CD14-positive monocyte (primary cell): ENCODE measurements at regions not wholly inside any gene's neighbourhood (a gene's known extent, or its start where the extent isn't known, plus 50 kb on each side); places are given as distances from the start of the nearest gene placed in this dataset.

ENCODE experiments used
- DNase-seq, 3 donors: peaks; one replicate each; pipeline ENCODE4 v3.0.0-alpha.2; 2011 to 2022
- H2AFZ ChIP-seq: 2 replicates; pipeline ENCODE4 v1.6.0; 2012; ENCODE audit warnings: mild to moderate bottlenecking, low read depth, low read length, inconsistent platforms; ENCODE audit not compliant: insufficient read depth, poor library complexity, severe bottlenecking
- H3K27ac ChIP-seq, 2 donors: 1 replicate in 1 of 2; 2 replicates in 1 of 2; pipeline ENCODE4 v1.5.1; 2012 to 2013; ENCODE audit warnings: low read length in 2 of 2, control low read depth in 1 of 2, inconsistent platforms in 1 of 2, low read depth in 1 of 2, mild to moderate bottlenecking in 1 of 2
- H3K27me3 ChIP-seq, 2 donors: one replicate each; pipeline versions ENCODE4 v1.6.0 to v1.6.1; 2011 to 2013; ENCODE audit warnings: low read length in 2 of 2; ENCODE audit not compliant: control insufficient read depth in 2 of 2, insufficient read depth in 2 of 2
- H3K36me3 ChIP-seq, 2 donors: replicated peaks in 1 of 2; 1 replicate in 1 of 2; 2 replicates in 1 of 2; pipeline versions ENCODE4 v1.5.1 to v1.6.1; 2012 to 2013; ENCODE audit warnings: low read length in 2 of 2, control low read depth in 1 of 2, inconsistent platforms in 1 of 2, mild to moderate bottlenecking in 1 of 2; ENCODE audit not compliant: insufficient read depth in 2 of 2, control insufficient read depth in 1 of 2
- H3K4me1 ChIP-seq, 2 donors: 1 replicate in 1 of 2; 2 replicates in 1 of 2; pipeline versions ENCODE4 v1.5.1 to v1.6.1; 2012 to 2013; ENCODE audit warnings: low read length in 2 of 2, control low read depth in 1 of 2, inconsistent platforms in 1 of 2, mild to moderate bottlenecking in 1 of 2, moderate library complexity in 1 of 2; ENCODE audit not compliant: insufficient read depth in 2 of 2, control insufficient read depth in 1 of 2
- H3K4me2 ChIP-seq: replicated peaks from 2 replicates; pipeline ENCODE3; 2012; ENCODE audit warnings: low read length, moderate library complexity, mild to moderate bottlenecking; ENCODE audit not compliant: poor library complexity, severe bottlenecking; ENCODE audit errors: extremely low read depth
- H3K4me3 ChIP-seq, 3 experiments: fragments of 200-600 bp in 1 of 3; sonication (generic) in 1 of 3; replicated peaks in 1 of 3; 1 replicate in 2 of 3; 2 replicates in 1 of 3; pipeline ENCODE4 v1.5.1; 2011 to 2013; ENCODE audit warnings: low read length in 3 of 3, mild to moderate bottlenecking in 3 of 3, control low read depth in 2 of 3, low read depth in 2 of 3, inconsistent platforms in 1 of 3, moderate library complexity in 1 of 3
- H3K79me2 ChIP-seq: 2 replicates; pipeline ENCODE4 v1.6.0; 2012; ENCODE audit warnings: mild to moderate bottlenecking, control low read depth, inconsistent platforms, low read length, moderate library complexity; ENCODE audit not compliant: insufficient read depth
- H3K9ac ChIP-seq: 2 replicates; pipeline ENCODE4 v1.6.0; 2017; ENCODE audit warnings: low read length, mild to moderate bottlenecking; ENCODE audit not compliant: insufficient read depth, poor library complexity, severe bottlenecking
- H3K9me3 ChIP-seq, 2 donors: replicated peaks in 1 of 2; 1 replicate in 1 of 2; 2 replicates in 1 of 2; pipeline versions ENCODE4 v1.5.1 to v1.6.1; 2012 to 2013; ENCODE audit warnings: low read length in 2 of 2, control low read depth in 1 of 2; ENCODE audit not compliant: control insufficient read depth in 1 of 2, insufficient read depth in 1 of 2
- H4K20me1 ChIP-seq: 2 replicates; pipeline ENCODE4 v1.6.0; 2012; ENCODE audit warnings: mild to moderate bottlenecking, low read length, control low read depth, moderate library complexity; ENCODE audit not compliant: insufficient read depth
- H3K27ac Mint-ChIP-seq, 7 donors: one replicate each; pipeline ENCODE4 v1.8.0; 2020; ENCODE audit warnings: mild to moderate bottlenecking in 7 of 7, mixed read lengths in 7 of 7, moderate library complexity in 6 of 7, inconsistent platforms in 2 of 7
- H3K27me3 Mint-ChIP-seq, 3 donors: one replicate each; pipeline ENCODE4 v1.8.0; 2021 to 2022; ENCODE audit warnings: low read depth in 3 of 3, mild to moderate bottlenecking in 3 of 3, mixed read lengths in 3 of 3, moderate library complexity in 3 of 3, inconsistent platforms in 1 of 3
- H3K36me3 Mint-ChIP-seq, 2 donors: one replicate each; pipeline ENCODE4 v1.8.0; 2020; ENCODE audit warnings: mixed read lengths in 2 of 2, inconsistent platforms in 1 of 2, mild to moderate bottlenecking in 1 of 2
- H3K4me1 Mint-ChIP-seq: one replicate; pipeline ENCODE4 v1.8.0; 2020; ENCODE audit warnings: mild to moderate bottlenecking, mixed read lengths
- H3K4me3 Mint-ChIP-seq, 2 donors: one replicate each; pipeline ENCODE4 v1.8.0; 2020; ENCODE audit warnings: mild to moderate bottlenecking in 2 of 2, mixed read lengths in 2 of 2, moderate library complexity in 1 of 2
- H3K9me3 Mint-ChIP-seq, 7 donors: one replicate each; pipeline ENCODE4 v1.8.0; 2020 to 2022; ENCODE audit warnings: mixed read lengths in 7 of 7, mild to moderate bottlenecking in 6 of 7, moderate library complexity in 6 of 7, inconsistent platforms in 2 of 7
- WGBS: methylation state at CpG from one replicate; pipeline ENCODE4 v1.1.5; 2013; ENCODE audit warnings: missing lambda C conversion rate; ENCODE audit not compliant: insufficient coverage; 5-methylcytosine and 5-hydroxymethylcytosine counted together
- intact Hi-C, 2 donors: fragments of 100-400 bp; cut with micrococcal nuclease; formaldehyde crosslinking; loops; one replicate each; pipeline versions ENCODE4 v1.15.0 to v1.15.1; 2023
- TF ChIP-seq, protein P1 (sequence below): fragments of 200-600 bp; IDR thresholded peaks from one replicate; pipeline ENCODE4 v1.8.0; 2022; ENCODE audit warnings: antibody characterized with exemption, mild to moderate bottlenecking

DNA sequence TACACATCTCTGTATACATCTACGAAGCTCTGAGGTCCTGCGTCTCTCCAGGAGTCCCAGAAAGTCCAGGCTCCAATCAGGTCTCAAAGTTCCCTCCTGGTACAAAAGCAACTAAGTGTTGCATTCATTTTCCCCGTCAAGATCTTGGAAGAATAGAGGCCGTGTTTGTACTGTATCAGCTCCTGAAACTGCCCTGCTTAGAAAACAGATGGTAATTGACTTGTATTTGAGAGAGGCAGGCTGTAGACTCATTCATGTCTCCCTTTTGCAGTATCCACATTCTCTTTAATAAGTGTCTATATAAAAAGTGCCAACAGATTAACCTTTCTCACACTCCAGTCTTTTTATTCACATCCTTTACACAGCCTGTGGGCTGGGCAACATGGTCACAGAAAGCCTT is 91.7 kb downstream of the HPGD start:
- Histone ChIP-seq H3K4me2 (no peak overlapping the region), H3K27ac (no peak overlapping the region), H3K9me3 (no peaks in the 10 kb centered on the region), H3K4me3 (no peak overlapping the region), H3K9ac (no peak overlapping the region), H4K20me1 (no peaks in the 10 kb centered on the region), H3K4me1 (peaks cover 0 to 8% of the 10 kb centered on the region in 2 donors), H3K36me3 (no peaks in the 10 kb centered on the region), H3K79me2 (no peaks in the 10 kb centered on the region), H2AFZ (no peak overlapping the region), H3K27me3 (no peaks in the 10 kb centered on the region)
- peaks cover 0 to 2% (median 0%) of the 10 kb centered on the region in 7 donors for H3K9me3 Mint-ChIP-seq
- DNase-seq, result no peak
- no peaks in the 10 kb centered on the region for H3K27me3 Mint-ChIP-seq
- H3K27ac Mint-ChIP-seq, result no peak overlapping the region
- intact Hi-C loops, result no loop called here
- 100% methylated on average over 1 of the region's 4 CpGs for WGBS
- TF ChIP-seq, protein P1, sequence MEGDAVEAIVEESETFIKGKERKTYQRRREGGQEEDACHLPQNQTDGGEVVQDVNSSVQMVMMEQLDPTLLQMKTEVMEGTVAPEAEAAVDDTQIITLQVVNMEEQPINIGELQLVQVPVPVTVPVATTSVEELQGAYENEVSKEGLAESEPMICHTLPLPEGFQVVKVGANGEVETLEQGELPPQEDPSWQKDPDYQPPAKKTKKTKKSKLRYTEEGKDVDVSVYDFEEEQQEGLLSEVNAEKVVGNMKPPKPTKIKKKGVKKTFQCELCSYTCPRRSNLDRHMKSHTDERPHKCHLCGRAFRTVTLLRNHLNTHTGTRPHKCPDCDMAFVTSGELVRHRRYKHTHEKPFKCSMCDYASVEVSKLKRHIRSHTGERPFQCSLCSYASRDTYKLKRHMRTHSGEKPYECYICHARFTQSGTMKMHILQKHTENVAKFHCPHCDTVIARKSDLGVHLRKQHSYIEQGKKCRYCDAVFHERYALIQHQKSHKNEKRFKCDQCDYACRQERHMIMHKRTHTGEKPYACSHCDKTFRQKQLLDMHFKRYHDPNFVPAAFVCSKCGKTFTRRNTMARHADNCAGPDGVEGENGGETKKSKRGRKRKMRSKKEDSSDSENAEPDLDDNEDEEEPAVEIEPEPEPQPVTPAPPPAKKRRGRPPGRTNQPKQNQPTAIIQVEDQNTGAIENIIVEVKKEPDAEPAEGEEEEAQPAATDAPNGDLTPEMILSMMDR, result no peak
- H3K4me3 Mint-ChIP-seq, result no peak overlapping the region
- no peaks in the 10 kb centered on the region for H3K4me1 Mint-ChIP-seq
- H3K36me3 Mint-ChIP-seq, result no peaks in the 10 kb centered on the region

DNA sequence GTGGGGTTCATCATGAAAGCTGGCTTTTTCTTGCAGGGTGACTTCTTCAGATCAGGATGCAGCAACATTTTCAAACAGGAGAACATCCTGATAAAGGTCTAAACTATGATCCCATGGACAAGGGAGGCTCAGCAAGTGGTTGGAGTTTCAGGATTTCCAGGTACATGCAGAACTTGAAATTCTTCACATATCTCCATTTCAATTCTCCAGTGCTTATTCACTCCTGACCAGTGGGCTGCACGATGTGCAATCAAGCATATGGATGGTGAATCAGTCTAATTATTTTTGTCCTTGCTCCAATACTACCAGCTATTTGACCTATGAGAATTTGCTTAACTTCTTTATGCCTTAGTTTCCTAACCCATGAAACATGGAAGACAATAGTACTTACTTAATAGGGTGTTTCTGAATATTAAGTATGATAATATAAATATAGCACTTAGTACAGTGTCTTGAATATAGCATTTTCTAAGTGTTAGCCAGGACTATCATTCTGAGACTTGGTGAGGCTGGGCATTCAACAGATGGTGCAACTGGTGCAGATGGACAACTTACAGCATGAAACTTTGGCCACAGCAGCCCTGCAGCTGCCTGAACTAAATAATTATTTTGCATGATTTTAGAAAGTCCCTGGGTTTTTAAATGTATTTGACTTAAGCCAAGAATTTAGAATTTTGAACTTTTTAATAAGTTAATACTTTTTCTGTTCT is 92.4 kb downstream of the HPGD start:
- Histone ChIP-seq H2AFZ (no peak overlapping the region), H3K27me3 (no peaks in the 10 kb centered on the region), H3K4me1 (peaks cover 0 to 5% of the 10 kb centered on the region in 2 donors), H3K4me3 (no peak overlapping the region), H3K36me3 (no peaks in the 10 kb centered on the region), H3K4me2 (no peak overlapping the region), H3K9ac (no peak overlapping the region), H3K27ac (no peak overlapping the region), H4K20me1 (no peaks in the 10 kb centered on the region), H3K9me3 (no peaks in the 10 kb centered on the region), H3K79me2 (no peaks in the 10 kb centered on the region)
- peaks cover 0 to 2% (median 0%) of the 10 kb centered on the region in 7 donors for H3K9me3 Mint-ChIP-seq
- H3K27ac Mint-ChIP-seq, result no peak overlapping the region
- no peaks in the 10 kb centered on the region for H3K4me1 Mint-ChIP-seq
- H3K27me3 Mint-ChIP-seq, result no peaks in the 10 kb centered on the region
- H3K36me3 Mint-ChIP-seq, result no peaks in the 10 kb centered on the region
- TF ChIP-seq, protein P1, result no peak
- intact Hi-C loops, result no loop called here
- no peak overlapping the region for H3K4me3 Mint-ChIP-seq
- WGBS, result no CpG with 5 or more reads among the region's 1 CpG
- no peak for DNase-seq
